Spleen (tissue), 11 donors: ENCODE measurements at regions not wholly inside any gene's neighbourhood (a gene's known extent, or its start where the extent isn't known, plus 50 kb on each side); places are given as distances from the start of the nearest gene placed in this dataset.

Source experiments
- DNase-seq: peaks from one replicate; pipeline ENCODE4 v3.0.0-alpha.2; 2020
- H3K27ac ChIP-seq, 8 donors: fragments of 200-600 bp; sonication (generic) in 7 of 8; 1 replicate in 4 of 8; 2 replicates in 4 of 8; pipeline versions ENCODE4 v1.5.0 to v1.8.0; 2016 to 2021; ENCODE audit warnings: inconsistent platforms in 4 of 8, mild to moderate bottlenecking in 4 of 8, moderate library complexity in 1 of 8
- H3K27me3 ChIP-seq, 7 donors: fragments of 200-600 bp; sonication (generic) in 6 of 7; replicated peaks in 1 of 7; 1 replicate in 4 of 7; 2 replicates in 3 of 7; pipeline versions ENCODE4 v1.5.0 to v1.8.0; 2016 to 2021; ENCODE audit warnings: inconsistent platforms in 3 of 7, mild to moderate bottlenecking in 1 of 7
- H3K36me3 ChIP-seq, 6 donors: fragments of 200-600 bp; sonication (generic) in 5 of 6; 1 replicate in 4 of 6; 2 replicates in 2 of 6; pipeline versions ENCODE4 v1.5.0 to v1.8.0; 2016 to 2021; ENCODE audit warnings: inconsistent platforms in 2 of 6
- H3K4me1 ChIP-seq, 6 donors: fragments of 200-600 bp; sonication (generic) in 5 of 6; 1 replicate in 3 of 6; 2 replicates in 3 of 6; pipeline versions ENCODE4 v1.5.0 to v1.8.0; 2016 to 2021; ENCODE audit warnings: inconsistent platforms in 3 of 6
- H3K4me3 ChIP-seq, 8 donors: fragments of 200-600 bp; sonication (generic) in 7 of 8; 1 replicate in 4 of 8; 2 replicates in 4 of 8; pipeline versions ENCODE4 v1.5.0 to v1.8.0; 2016 to 2021; ENCODE audit warnings: inconsistent platforms in 4 of 8, mild to moderate bottlenecking in 4 of 8, moderate library complexity in 2 of 8
- H3K9me3 ChIP-seq, 8 donors: fragments of 200-600 bp; sonication (generic) in 7 of 8; 1 replicate in 4 of 8; 2 replicates in 4 of 8; pipeline versions ENCODE4 v1.5.0 to v1.8.0; 2016 to 2021; ENCODE audit warnings: inconsistent platforms in 4 of 8
- POLR2A ChIP-seq, 3 donors: fragments of 450-650 bp; IDR thresholded peaks; one replicate each; pipeline ENCODE4 v1.5.1; 2017; ENCODE audit warnings: antibody characterized with exemption in 3 of 3, mild to moderate bottlenecking in 1 of 3
- POLR2AphosphoS5 ChIP-seq, 3 donors: sonication (generic); formaldehyde crosslinking; IDR thresholded peaks; one replicate each; pipeline ENCODE4 v1.5.1; 2017; ENCODE audit warnings: antibody characterized with exemption in 3 of 3
- WGBS, 5 donors: extraction: QIAGEN DNeasy Blood & Tissue Kit in 3 of 5; methylation state at CpG; one replicate each; pipeline versions ENCODE4 v1.1.5 to v1.1.7; 2013 to 2018; 5-methylcytosine and 5-hydroxymethylcytosine counted together
- intact Hi-C: fragments of 100-400 bp; cut with DNase I; formaldehyde crosslinking; loops from one replicate; pipeline ENCODE4 v1.15.0; 2023; ENCODE audit warnings: low total_unique reads
- TF ChIP-seq, protein P1 (sequence below), 11 experiments: fragments of 200-600 bp in 7 of 11; fragments of 450-650 bp in 4 of 11; sonication (generic) in 4 of 11; IDR thresholded peaks in 8 of 11; conservative IDR thresholded peaks in 3 of 11; 1 replicate in 7 of 11; 2 replicates in 4 of 11; pipeline versions ENCODE4 v1.4.0 to v1.8.0; 2016 to 2021; ENCODE audit warnings: antibody characterized with exemption in 11 of 11, inconsistent platforms in 4 of 11, mild to moderate bottlenecking in 1 of 11
- donor health status: healthy with polysubstance abuse.
- donor health status: DM: no; HTN: no; CAD: no; lungs with moderate emphysema.
- donor health status: DM: no; HTN: no; CAD: no.
- donor health status: Bipolar disorder and iron deficiency.
- donor health status: healthy.
- donor health status: DM: no; HTN: no; CAD: no.
- donor health status: DM: yes; HTN: yes; CAD: no.

DNA sequence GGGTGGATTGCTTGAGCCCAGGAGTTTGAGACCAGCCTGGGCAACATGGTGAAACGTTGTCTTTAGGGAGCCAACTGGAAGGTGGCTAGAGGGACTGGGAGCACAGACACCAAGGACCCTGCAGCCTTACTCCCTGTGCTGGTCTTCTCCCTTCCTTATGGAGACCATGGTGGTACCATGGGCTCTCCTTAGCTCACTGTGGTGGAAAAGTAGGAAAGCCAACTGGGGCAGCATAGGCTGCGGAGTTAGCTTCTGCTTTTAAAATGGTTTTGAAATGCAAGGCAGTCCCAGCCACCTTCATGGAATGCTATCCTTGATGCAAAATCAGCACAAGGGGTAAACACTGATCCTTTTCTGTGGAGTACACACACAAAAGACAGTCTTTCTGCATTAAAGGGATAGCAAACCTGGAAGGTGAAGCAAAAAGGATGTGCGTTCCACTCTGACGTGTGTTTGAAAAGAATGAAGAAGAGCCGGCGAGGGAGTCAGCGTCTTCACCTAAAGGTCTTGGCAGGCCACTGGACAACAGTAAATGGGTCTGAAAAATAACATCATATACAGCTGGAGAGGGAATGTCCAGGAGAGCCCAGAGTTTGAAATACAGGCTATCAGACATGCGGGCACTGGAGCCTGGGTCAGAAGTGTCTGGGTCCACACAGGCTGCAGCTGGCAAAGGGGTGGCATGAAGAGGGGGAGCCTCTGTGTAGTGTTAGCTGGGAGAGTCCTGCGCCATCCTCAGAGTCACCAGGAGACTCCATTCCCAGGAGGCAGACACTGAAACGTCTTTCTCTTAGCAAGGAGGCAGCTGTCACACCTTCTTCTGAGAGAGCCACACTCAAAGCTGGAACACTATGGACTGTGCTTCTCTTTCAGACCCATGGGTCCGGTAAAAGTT lies 58.5 kb downstream of the GPR6 start:
- H3K27ac ChIP-seq, result no peak overlapping the region
- 88 to 96% (median 91%) methylated on average over 11 of the region's 11 CpGs for WGBS, 5 donors
- no peaks in the 10 kb centered on the region for H3K36me3 ChIP-seq
- no peaks in the 10 kb centered on the region for H3K27me3 ChIP-seq
- DNase-seq, result no peak
- H3K4me3 ChIP-seq, result no peak overlapping the region
- no peaks in the 10 kb centered on the region for H3K9me3 ChIP-seq
- intact Hi-C loops, result no loop called here
- TF ChIP-seq POLR2A (IDR thresholded peaks at IDR 0.05), result no peak
- TF ChIP-seq, protein P1, sequence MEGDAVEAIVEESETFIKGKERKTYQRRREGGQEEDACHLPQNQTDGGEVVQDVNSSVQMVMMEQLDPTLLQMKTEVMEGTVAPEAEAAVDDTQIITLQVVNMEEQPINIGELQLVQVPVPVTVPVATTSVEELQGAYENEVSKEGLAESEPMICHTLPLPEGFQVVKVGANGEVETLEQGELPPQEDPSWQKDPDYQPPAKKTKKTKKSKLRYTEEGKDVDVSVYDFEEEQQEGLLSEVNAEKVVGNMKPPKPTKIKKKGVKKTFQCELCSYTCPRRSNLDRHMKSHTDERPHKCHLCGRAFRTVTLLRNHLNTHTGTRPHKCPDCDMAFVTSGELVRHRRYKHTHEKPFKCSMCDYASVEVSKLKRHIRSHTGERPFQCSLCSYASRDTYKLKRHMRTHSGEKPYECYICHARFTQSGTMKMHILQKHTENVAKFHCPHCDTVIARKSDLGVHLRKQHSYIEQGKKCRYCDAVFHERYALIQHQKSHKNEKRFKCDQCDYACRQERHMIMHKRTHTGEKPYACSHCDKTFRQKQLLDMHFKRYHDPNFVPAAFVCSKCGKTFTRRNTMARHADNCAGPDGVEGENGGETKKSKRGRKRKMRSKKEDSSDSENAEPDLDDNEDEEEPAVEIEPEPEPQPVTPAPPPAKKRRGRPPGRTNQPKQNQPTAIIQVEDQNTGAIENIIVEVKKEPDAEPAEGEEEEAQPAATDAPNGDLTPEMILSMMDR (IDR thresholded peaks at IDR 0.05 in 8 of 11, conservative IDR thresholded peaks at IDR 0.05 in 3 of 11), result no peak
- TF ChIP-seq POLR2AphosphoS5 (IDR thresholded peaks at IDR 0.05), result no peak
- peaks cover 0 to 28% (median 14%) of the 10 kb centered on the region in 6 donors for H3K4me1 ChIP-seq

DNA sequence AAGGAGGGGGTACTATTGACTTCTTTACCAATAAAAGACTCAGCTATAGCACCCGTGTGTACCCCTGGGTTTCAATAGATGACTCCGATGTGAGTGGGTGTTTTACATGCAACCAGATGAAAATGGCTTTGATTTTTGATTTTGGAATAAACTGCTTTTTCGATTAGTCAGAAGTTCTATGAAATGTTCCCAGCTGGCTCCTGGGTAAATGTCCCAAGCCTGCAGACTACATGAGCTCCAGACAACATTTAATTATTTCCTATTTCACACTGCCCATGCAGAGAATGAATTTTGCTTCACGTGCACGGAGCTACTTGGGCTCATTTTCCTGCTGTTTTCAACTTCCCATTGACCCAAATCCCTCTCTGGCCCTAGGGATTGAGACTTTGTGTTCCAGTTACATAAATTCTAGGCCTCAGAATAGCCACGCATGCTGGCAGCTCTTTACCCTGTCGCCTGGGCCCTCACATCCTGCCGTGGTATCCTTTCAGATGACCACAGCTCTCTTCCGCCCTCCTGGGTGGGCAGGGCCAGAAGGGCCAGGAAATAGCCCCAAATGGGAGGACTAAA lies 59.7 kb downstream of the GPR6 start:
- Histone ChIP-seq H3K4me1 (peaks cover 0 to 28% (median 14%) of the 10 kb centered on the region in 6 donors), H3K4me3 (no peak overlapping the region), H3K9me3 (no peaks in the 10 kb centered on the region), H3K36me3 (no peaks in the 10 kb centered on the region), H3K27me3 (no peaks in the 10 kb centered on the region), H3K27ac (no peak overlapping the region)
- WGBS, 5 donors, result 76 to 86% (median 80%) methylated on average over 9 of the region's 9 CpGs
- DNase-seq, result no peak
- TF ChIP-seq POLR2A (IDR thresholded peaks at IDR 0.05), result no peak
- intact Hi-C loops, result loop anchor here (2.0 kb wide), 1 partner anchor 333 kb away; no protein-coding TSS in a partner anchor

DNA sequence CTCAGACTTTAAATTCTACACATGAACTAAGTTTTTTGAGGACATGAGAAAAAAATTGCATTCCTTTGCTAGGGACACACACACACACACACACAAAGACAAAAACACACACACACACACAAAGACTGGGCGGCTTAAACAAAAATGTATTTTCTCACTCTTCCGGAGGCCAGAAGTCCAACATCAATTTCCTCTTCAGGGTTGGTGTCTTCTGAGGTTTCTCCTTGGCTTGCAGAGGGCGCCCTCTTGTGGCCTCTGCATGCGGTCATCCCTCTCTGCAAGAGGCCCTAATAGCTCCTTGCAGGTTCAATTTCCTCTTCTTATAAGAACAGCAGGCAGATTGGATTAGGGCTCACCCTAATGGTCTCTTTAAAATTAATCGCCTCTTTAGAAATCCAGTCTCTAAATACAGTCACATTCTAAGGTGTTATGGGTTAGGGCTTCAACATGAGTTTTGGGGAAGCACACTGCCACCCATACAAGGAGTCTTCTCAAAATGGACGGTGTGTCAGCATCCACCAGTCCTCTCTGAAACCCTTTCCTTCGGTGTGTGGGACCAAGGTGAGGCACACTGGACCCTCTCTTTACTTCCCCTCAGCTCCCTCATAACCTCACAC lies 61.4 kb downstream of the GPR6 start:
- H3K27me3 ChIP-seq, result no peaks in the 10 kb centered on the region
- peak overlapping the region; percentile 10 to 68 (median 36) for H3K4me3 ChIP-seq
- no peaks in the 10 kb centered on the region for H3K36me3 ChIP-seq
- 3 to 9% (median 7%) methylated on average over 7 of the region's 7 CpGs for WGBS, 5 donors
- intact Hi-C loops, result loop anchor here (2.0 kb wide), 1 partner anchor 335 kb away; no protein-coding TSS in a partner anchor
- peak; percentile 95 for DNase-seq
- no peaks in the 10 kb centered on the region for H3K9me3 ChIP-seq
- TF ChIP-seq, protein P1 (IDR thresholded peaks at IDR 0.05 in 8 of 11, conservative IDR thresholded peaks at IDR 0.05 in 3 of 11), result peak; percentile 78 to 94 (median 91)
- TF ChIP-seq POLR2A (IDR thresholded peaks at IDR 0.05) (no peak), POLR2AphosphoS5 (IDR thresholded peaks at IDR 0.05) (peak in 1 of 3 donors; percentile 47)
- H3K27ac ChIP-seq, result peak overlapping the region; percentile 55 to 84 (median 78)
- peaks cover 0 to 43% (median 17%) of the 10 kb centered on the region in 6 donors for H3K4me1 ChIP-seq

DNA sequence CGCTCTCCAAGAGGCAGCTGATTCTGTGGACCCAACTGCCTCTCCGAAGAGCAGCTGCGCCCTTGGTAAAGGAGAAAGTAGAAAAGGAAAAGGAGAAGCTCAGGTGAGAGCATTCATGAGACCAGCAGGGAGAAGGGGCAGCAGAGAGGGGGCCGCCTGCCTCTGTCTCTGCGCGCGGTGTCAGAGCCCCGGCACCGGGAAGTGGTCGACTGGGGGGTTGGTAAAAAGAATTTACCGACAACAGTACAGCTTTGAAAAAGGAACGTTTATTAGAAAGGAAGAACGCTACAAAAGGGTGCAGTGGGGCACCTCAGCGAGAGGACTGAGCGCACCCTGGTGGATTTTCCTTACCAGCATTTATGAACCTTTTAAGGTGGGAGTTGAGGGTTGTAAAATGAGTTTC lies 61.9 kb downstream of the GPR6 start:
- Histone ChIP-seq H3K27me3 (no peaks in the 10 kb centered on the region), H3K27ac (peak overlapping the region; percentile 55 to 84 (median 78)), H3K4me1 (peaks cover 0 to 43% (median 17%) of the 10 kb centered on the region in 6 donors), H3K36me3 (no peaks in the 10 kb centered on the region), H3K9me3 (no peaks in the 10 kb centered on the region), H3K4me3 (peak overlapping the region; percentile 10 to 68 (median 36))
- intact Hi-C loops, result loop anchor here (2.0 kb wide), 2 partner anchors 335 to 349 kb away; no protein-coding TSS in a partner anchor
- 16 to 31% (median 18%) methylated on average over 15 of the region's 15 CpGs for WGBS, 5 donors
- TF ChIP-seq POLR2AphosphoS5 (IDR thresholded peaks at IDR 0.05) (no peak), POLR2A (IDR thresholded peaks at IDR 0.05) (no peak)
- TF ChIP-seq, protein P1 (IDR thresholded peaks at IDR 0.05 in 8 of 11, conservative IDR thresholded peaks at IDR 0.05 in 3 of 11), result peak in 1 of 11 experiments; percentile 16
- DNase-seq, result peak; percentile 84
